GM21576 (cell line): ENCODE measurements at regions not wholly inside any gene's neighbourhood (a gene's known extent, or its start where the extent isn't known, plus 50 kb on each side); places are given as distances from the start of the nearest gene placed in this dataset.
"Not testable (repeated sequence)": the region's sequence is repeated elsewhere in the genome, so short reads cannot be mapped to it uniquely, and the experiment has no call there.

ENCODE experiments used
- ATAC-seq: cut with Tn5 transposase; IDR thresholded peaks from one replicate; pipeline ENCODE4 v1.9.1; 2021; ENCODE audit warnings: mild to moderate bottlenecking, moderate library complexity; ENCODE audit not compliant: unreplicated experiment

GRCh38 chr9:120338340-120338739, 241.6 kb downstream of the CDK5RAP2 start:
- no peak for ATAC-seq

GRCh38 chr9:120337131-120337530, 242.8 kb downstream of the CDK5RAP2 start:
- no peak for ATAC-seq

- ATAC-seq, result no peak
These were observed 243.2 kb downstream of the CDK5RAP2 start for GRCh38 chr9:120336753-120337090.

DNA sequence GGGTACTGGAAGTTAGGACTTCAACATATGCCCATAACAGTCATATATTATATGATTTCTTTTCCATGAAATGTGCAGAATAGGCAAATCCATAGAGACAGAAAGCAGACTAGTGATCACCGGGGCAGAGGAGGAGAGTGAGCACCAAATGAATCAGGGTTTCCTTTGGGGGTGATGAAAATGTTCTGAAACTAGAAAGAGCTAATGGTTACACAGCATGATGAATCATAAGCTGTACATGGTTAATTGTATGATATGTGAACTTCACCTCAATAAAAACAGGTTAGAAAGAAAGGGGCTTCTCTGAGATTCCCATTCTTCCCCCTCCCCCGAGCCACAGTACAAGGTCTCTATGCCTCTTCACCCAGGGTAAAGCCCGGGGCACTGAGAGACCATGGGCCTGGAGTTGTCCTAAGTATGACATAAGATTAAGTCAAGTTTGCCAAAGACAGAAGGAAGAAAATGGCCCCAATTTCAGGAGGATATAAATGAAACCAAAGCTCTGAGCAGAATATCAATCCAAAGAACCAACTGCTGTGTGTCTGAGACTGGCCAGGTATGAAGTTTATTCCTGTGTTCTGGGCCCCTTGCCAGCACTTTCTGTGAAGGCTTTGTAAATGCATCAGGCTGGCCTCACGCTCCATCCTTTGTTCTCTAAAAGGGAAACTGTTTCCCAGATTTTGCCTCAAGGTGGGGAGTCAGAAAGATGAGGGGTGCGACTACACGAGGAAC, 243.8 kb downstream of the CDK5RAP2 start:
- ATAC-seq, result no peak

GRCh38 chr9:120331913-120332312, 248.1 kb downstream of the CDK5RAP2 start:
- no peak for ATAC-seq

- no peak for ATAC-seq
These were observed 249.9 kb downstream of the CDK5RAP2 start for GRCh38 chr9:120330031-120330430.

- no peak for ATAC-seq
These were observed 252.6 kb downstream of the CDK5RAP2 start for GRCh38 chr9:120327322-120327721.

- ATAC-seq, result no peak
These were observed 253.8 kb downstream of the CDK5RAP2 start for GRCh38 chr9:120326049-120326693.

- ATAC-seq, result no peak
These were observed 254.8 kb downstream of the CDK5RAP2 start for GRCh38 chr9:120324996-120325642.

DNA sequence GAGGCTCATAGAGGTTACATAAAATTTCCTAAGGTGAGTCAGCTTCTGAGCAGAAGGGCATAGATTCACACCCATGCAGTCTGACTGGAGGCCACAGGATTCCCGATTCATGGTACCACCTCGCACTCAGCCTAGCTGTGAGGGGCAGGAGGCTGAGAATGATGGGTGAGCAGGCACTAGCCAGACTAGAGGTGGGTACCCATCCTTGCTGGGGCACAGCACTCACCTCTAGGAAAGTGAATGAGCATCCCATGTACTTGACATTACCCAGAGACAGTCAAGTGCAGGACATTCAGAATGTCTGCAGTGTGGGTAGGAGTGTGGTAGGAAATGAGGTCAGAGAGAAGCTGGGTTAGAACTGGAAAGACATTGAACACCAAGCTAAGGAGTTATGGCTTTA, 255.5 kb downstream of the CDK5RAP2 start:
- ATAC-seq, result no peak

GRCh38 chr9:120323125-120323524, 256.8 kb downstream of the CDK5RAP2 start:
- no peak for ATAC-seq

GRCh38 chr9:120319452-120319851, 260.5 kb downstream of the CDK5RAP2 start:
- ATAC-seq, result no peak

- no peak for ATAC-seq
These were observed 264.8 kb downstream of the CDK5RAP2 start for GRCh38 chr9:120315154-120315553.

- ATAC-seq, result no peak
These were observed 267.9 kb downstream of the CDK5RAP2 start for GRCh38 chr9:120312031-120312430.

DNA sequence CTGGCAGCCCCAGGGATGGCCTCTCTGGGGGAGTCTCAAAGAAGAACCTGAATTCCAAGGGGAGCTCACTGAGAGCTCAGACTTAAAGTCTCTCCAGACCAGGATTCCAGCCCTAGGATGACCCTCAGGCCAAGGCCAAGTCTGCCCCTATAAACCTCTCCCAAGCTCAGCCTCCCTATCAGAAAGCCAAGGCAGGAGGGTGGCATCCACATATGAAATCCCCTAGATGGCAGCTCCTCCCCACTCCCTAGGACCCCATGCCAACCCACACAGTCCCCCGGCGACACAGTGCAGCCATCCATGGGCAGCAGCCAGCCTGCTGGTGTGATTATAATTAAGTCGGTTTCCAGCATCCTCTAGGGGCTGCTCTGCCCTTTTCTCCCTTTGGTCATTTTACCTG, 269.9 kb downstream of the CDK5RAP2 start:
- no peak for ATAC-seq

DNA sequence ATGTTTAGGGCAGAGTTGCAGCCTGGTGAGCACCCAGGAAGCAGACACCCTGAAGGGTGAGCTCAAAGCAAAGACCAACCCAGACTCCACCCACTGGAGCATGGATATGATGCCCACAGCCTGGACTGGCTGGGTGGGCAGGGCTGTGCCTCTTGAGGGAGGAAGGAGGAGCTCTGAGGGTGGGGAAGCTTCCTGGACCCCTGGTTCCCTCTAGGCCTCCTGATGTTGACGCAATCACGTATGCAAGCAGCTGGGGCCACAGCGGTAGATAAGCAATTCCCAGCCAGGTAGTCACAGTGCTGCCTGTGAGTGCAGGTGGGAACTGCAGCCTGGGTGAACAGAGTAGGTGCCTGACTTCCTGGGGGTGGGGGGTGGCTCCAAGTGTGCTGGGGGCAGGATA, 271.5 kb downstream of the CDK5RAP2 start:
- ATAC-seq, result no peak

DNA sequence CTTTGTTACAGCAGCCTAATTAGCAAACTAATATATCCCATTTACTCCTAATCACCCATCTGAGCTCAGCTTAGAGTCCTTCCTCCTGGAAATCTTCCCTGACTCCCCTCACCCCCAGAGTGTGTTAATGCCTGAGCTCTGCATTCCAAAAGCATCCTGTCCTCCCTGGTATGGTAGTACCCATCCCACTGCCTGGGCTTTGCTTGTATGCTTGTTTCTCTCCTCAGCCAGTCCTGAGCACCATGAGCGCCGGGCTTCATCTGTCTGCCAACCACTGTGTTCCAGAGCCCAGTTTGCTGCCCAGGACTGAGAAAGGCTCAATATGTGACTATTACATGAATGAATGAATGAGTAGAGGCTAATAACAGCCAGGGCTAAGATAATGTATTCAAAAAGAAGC, 272.4 kb downstream of the CDK5RAP2 start:
- ATAC-seq, result no peak

- ATAC-seq, result no peak
These were observed 273.4 kb downstream of the CDK5RAP2 start for GRCh38 chr9:120306561-120306960.

GRCh38 chr9:120306088-120306487, 273.9 kb downstream of the CDK5RAP2 start:
- ATAC-seq, result no peak

GRCh38 chr9:120304896-120305295, 275.1 kb downstream of the CDK5RAP2 start:
- ATAC-seq, result not testable (repeated sequence)

- no peak for ATAC-seq
These were observed 276.4 kb downstream of the CDK5RAP2 start for GRCh38 chr9:120303519-120303918.

DNA sequence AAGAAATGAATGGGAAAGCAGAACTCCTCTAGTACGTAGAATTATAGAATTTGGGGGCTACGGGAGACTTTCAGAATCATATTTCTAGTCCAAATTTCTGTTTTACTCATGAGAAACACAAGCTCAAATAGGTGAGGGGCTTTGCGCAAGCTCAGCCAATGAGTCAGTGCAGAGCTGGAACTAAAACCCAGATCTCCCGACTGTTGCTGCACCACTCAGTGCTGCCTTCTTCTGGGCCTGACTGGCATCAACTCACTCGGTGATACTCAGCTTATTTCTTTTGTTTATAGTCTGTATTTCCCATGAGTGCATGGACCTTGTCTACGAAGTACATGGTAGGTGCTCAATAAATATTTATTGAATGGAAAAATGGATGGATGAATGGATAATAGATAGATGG, 280.2 kb downstream of the CDK5RAP2 start:
- ATAC-seq, result no peak
